IMR-90 (cell line): ENCODE measurements at regions not wholly inside any gene's neighbourhood (a gene's known extent, or its start where the extent isn't known, plus 50 kb on each side); places are given as distances from the start of the nearest gene placed in this dataset.

Source experiments
- ATAC-seq: fragments of 200-7000 bp; cut with Tn5 transposase; 2 replicates; pipeline ENCODE4 v1.9.1; 2020; ENCODE audit warnings: low read depth, mild to moderate bottlenecking, moderate library complexity
- BruUV-seq: library from RNA; stranded (reverse); fragments of 400-500 nt; replicated peaks from 2 replicates; lab custom pipeline; 2021; lab: Mats Ljungman, UMichigan
- CTCF ChIA-PET: fragments of 300-600 bp; formaldehyde crosslinking; extraction: SDS; loops from one replicate; lab custom pipeline; 2021; ENCODE audit warnings: antibody characterized with exemption; lab: Yijun Ruan, JAX
- POLR2A ChIA-PET: fragments of 300-600 bp; sonication (Branson Sonifier 250); formaldehyde crosslinking; loops from one replicate; lab custom pipeline; 2022; ENCODE audit warnings: antibody characterized with exemption; ENCODE audit not compliant: unreplicated experiment; lab: Charles Lee
- DNase-seq: peaks from one replicate; pipeline ENCODE4 v3.0.0; 2013
- H2AFZ ChIP-seq: replicated peaks from 2 replicates; pipeline ENCODE3; 2013; ENCODE audit warnings: low read length, mild to moderate bottlenecking; ENCODE audit not compliant: poor library complexity
- H2AK5ac ChIP-seq: 2 replicates; pipeline ENCODE4 v1.6.1; 2013; ENCODE audit warnings: low read depth, low read length, inconsistent platforms
- H2AK9ac ChIP-seq: replicated peaks from 2 replicates; pipeline ENCODE3; 2013; ENCODE audit warnings: mild to moderate bottlenecking, low read depth, low read length, moderate library complexity; ENCODE audit not compliant: poor library complexity
- H2BK120ac ChIP-seq: 2 replicates; pipeline ENCODE4 v1.6.1; 2013; ENCODE audit warnings: low read depth, low read length, inconsistent platforms
- H2BK15ac ChIP-seq: 3 replicates; pipeline ENCODE4 v1.6.1; 2013; ENCODE audit warnings: low read depth, low read length, inconsistent platforms
- H2BK20ac ChIP-seq: 2 replicates; pipeline ENCODE4 v1.6.1; 2013; ENCODE audit warnings: low read depth, mild to moderate bottlenecking, inconsistent platforms, low read length, moderate library complexity
- H2BK5ac ChIP-seq: 2 replicates; pipeline ENCODE4 v1.6.1; 2013; ENCODE audit warnings: mild to moderate bottlenecking, low read depth, low read length, inconsistent platforms; ENCODE audit not compliant: poor library complexity, severe bottlenecking
- H3K14ac ChIP-seq: replicated peaks from 2 replicates; pipeline ENCODE4 v1.6.1; 2013; ENCODE audit warnings: low read depth, low read length, inconsistent platforms
- H3K18ac ChIP-seq: 2 replicates; pipeline ENCODE4 v1.6.1; 2013; ENCODE audit warnings: low read depth, low read length, control low read depth
- H3K23ac ChIP-seq: 2 replicates; pipeline ENCODE4 v1.6.1; 2013; ENCODE audit warnings: low read depth, low read length, inconsistent platforms
- H3K27ac ChIP-seq: 2 replicates; pipeline ENCODE4 v1.5.1; 2013; ENCODE audit warnings: mild to moderate bottlenecking, control low read depth, low read length; ENCODE audit not compliant: insufficient read depth
- H3K27me3 ChIP-seq: 2 replicates; pipeline ENCODE4 v1.6.1; 2013; ENCODE audit warnings: low read length; ENCODE audit not compliant: control insufficient read depth, insufficient read depth
- H3K36me3 ChIP-seq: 2 replicates; pipeline ENCODE4 v1.6.1; 2013; ENCODE audit warnings: low read length, mixed read lengths; ENCODE audit not compliant: control insufficient read depth, insufficient read depth
- H3K4ac ChIP-seq: 2 replicates; pipeline ENCODE4 v1.6.1; 2013; ENCODE audit warnings: low read depth, low read length, inconsistent platforms
- H3K4me1 ChIP-seq: 2 replicates; pipeline ENCODE4 v1.6.1; 2013; ENCODE audit warnings: low read length, mixed read lengths; ENCODE audit not compliant: control insufficient read depth, insufficient read depth
- H3K4me2 ChIP-seq: 2 replicates; pipeline ENCODE4 v1.6.1; 2013; ENCODE audit warnings: low read depth, mild to moderate bottlenecking, control low read depth, low read length, moderate library complexity
- H3K4me3 ChIP-seq: 2 replicates; pipeline ENCODE4 v1.5.1; 2013; ENCODE audit warnings: low read depth, mild to moderate bottlenecking, control low read depth, low read length, moderate library complexity; ENCODE audit not compliant: insufficient read depth
- H3K56ac ChIP-seq: 2 replicates; pipeline ENCODE4 v1.6.1; 2013; ENCODE audit warnings: low read length, inconsistent platforms; ENCODE audit not compliant: insufficient read depth; ENCODE audit errors: extremely low read depth
- H3K79me1 ChIP-seq, 2 experiments: 2 replicates each; pipeline ENCODE4 v1.6.1; 2013; ENCODE audit warnings: low read length in 2 of 2, inconsistent platforms in 1 of 2, low read depth in 1 of 2
- H3K9ac ChIP-seq: 2 replicates; pipeline ENCODE4 v1.6.1; 2013; ENCODE audit warnings: low read depth, low read length, control low read depth
- H3K9me1 ChIP-seq: 2 replicates; pipeline ENCODE4 v1.6.1; 2013; ENCODE audit warnings: low read length, inconsistent platforms; ENCODE audit not compliant: insufficient read depth
- H3K9me3 ChIP-seq: 2 replicates; pipeline ENCODE4 v1.6.1; 2013; ENCODE audit warnings: low read length; ENCODE audit not compliant: control insufficient read depth, insufficient read depth
- H4K20me1 ChIP-seq: 2 replicates; pipeline ENCODE4 v1.6.1; 2013; ENCODE audit warnings: low read length, inconsistent platforms; ENCODE audit not compliant: insufficient read depth
- H4K5ac ChIP-seq: 2 replicates; pipeline ENCODE4 v1.6.1; 2013; ENCODE audit warnings: mild to moderate bottlenecking, low read depth, low read length, control low read depth
- H4K8ac ChIP-seq, 2 experiments: 2 replicates each; pipeline ENCODE4 v1.6.1; 2013; ENCODE audit warnings: low read depth in 2 of 2, low read length in 2 of 2, control low read depth in 1 of 2, inconsistent platforms in 1 of 2
- H4K91ac ChIP-seq: 2 replicates; pipeline ENCODE4 v1.6.1; 2013; ENCODE audit warnings: low read depth, low read length, inconsistent platforms; ENCODE audit not compliant: insufficient read depth
- BHLHE40 ChIP-seq: fragments of 150-350 bp; IDR thresholded peaks from 2 replicates; pipeline ENCODE4 v1.6.1; 2016; ENCODE audit warnings: mild to moderate bottlenecking, low read depth, low read length
- CEBPB ChIP-seq: IDR thresholded peaks from 2 replicates; pipeline ENCODE4 v1.6.1; 2012; ENCODE audit warnings: low read depth, low read length, improper control_type of control experiment
- CHD1 ChIP-seq: IDR thresholded peaks from 2 replicates; pipeline ENCODE4 v1.6.1; 2012; ENCODE audit warnings: low read depth, low read length, improper control_type of control experiment
- CTCF ChIP-seq: conservative IDR thresholded peaks from 2 replicates; pipeline ENCODE4 v1.5.1; 2012; ENCODE audit warnings: mild to moderate bottlenecking, low read depth, low read length, improper control_type of control experiment
- ELK1 ChIP-seq: fragments of 150-350 bp; IDR thresholded peaks from 2 replicates; pipeline ENCODE4 v1.6.1; 2016; ENCODE audit warnings: low read depth, mild to moderate bottlenecking, low read length, moderate library complexity, borderline replicate concordance
- FOS ChIP-seq: fragments of 150-350 bp; IDR thresholded peaks from 2 replicates; pipeline ENCODE4 v1.6.1; 2016; ENCODE audit warnings: low read depth, low read length
- MAFK ChIP-seq: IDR thresholded peaks from 2 replicates; pipeline ENCODE4 v1.6.1; 2012; ENCODE audit warnings: low read depth, low read length, improper control_type of control experiment
- MAZ ChIP-seq: IDR thresholded peaks from 2 replicates; pipeline ENCODE4 v1.6.1; 2012; ENCODE audit warnings: low read depth, mild to moderate bottlenecking, low read length, improper control_type of control experiment, moderate library complexity, borderline replicate concordance
- MXI1 ChIP-seq: IDR thresholded peaks from 2 replicates; pipeline ENCODE4 v1.6.1; 2012; ENCODE audit warnings: low read depth, mild to moderate bottlenecking, low read length, moderate library complexity, borderline replicate concordance
- NFE2L2 ChIP-seq: fragments of 150-350 bp; IDR thresholded peaks from 2 replicates; pipeline ENCODE4 v1.6.1; 2016; ENCODE audit warnings: low read depth, mild to moderate bottlenecking, low read length
- POLR2A ChIP-seq: IDR thresholded peaks from 2 replicates; pipeline ENCODE4 v1.6.1; 2012; ENCODE audit warnings: mild to moderate bottlenecking, low read depth, low read length
- RAD21 ChIP-seq: IDR thresholded peaks from 2 replicates; pipeline ENCODE4 v1.6.1; 2012; ENCODE audit warnings: low read length, improper control_type of control experiment
- RCOR1 ChIP-seq: IDR thresholded peaks from 2 replicates; pipeline ENCODE4 v1.6.1; 2012; ENCODE audit warnings: mild to moderate bottlenecking, low read length, improper control_type of control experiment; ENCODE audit not compliant: insufficient replicate concordance
- RFX5 ChIP-seq: IDR thresholded peaks from 2 replicates; pipeline ENCODE4 v1.8.0; 2012; ENCODE audit warnings: low read depth, mild to moderate bottlenecking, low read length, moderate library complexity
- SMC3 ChIP-seq: fragments of 150-350 bp; IDR thresholded peaks from 2 replicates; pipeline ENCODE4 v1.6.1; 2016; ENCODE audit warnings: low read depth, mild to moderate bottlenecking, antibody characterized with exemption, low read length, moderate library complexity
- USF2 ChIP-seq: fragments of 150-350 bp; IDR thresholded peaks from 2 replicates; pipeline ENCODE4 v1.6.1; 2017; ENCODE audit warnings: mild to moderate bottlenecking, antibody characterized with exemption, low read length, low read depth
- WGBS, 2 experiments: methylation state at CpG; one replicate each; pipeline versions ENCODE4 v1.1.5 to v1.1.7; 2013; ENCODE audit warnings: missing lambda C conversion rate in 2 of 2; ENCODE audit not compliant: insufficient read length in 1 of 2; ENCODE audit errors: extremely low coverage in 2 of 2; 5-methylcytosine and 5-hydroxymethylcytosine counted together
- dilution Hi-C: fragments of 300-500 bp; cut with HindIII; formaldehyde crosslinking; loops from one replicate; pipeline ENCODE4 v1.14.3; 2018; ENCODE audit warnings: low sequenced_read_pairs; ENCODE audit not compliant: unreplicated experiment
- in situ Hi-C: fragments of 300-500 bp; cut with MboI; formaldehyde crosslinking; loops from 3 replicates; pipeline ENCODE4 v1.14.3; 2019; ENCODE audit warnings: low sequenced_read_pairs, inconsistent platforms, mixed read lengths
- intact Hi-C: fragments of 100-400 bp; cut with micrococcal nuclease; formaldehyde crosslinking; loops from 2 replicates; pipeline ENCODE4 v1.10.0; 2022

GRCh38 chr16:61007694-61008093, 1028.5 kb downstream of the CDH8 start:
- Histone ChIP-seq H3K9me1 (no peaks in the 10 kb centered on the region), H3K36me3 (no peaks in the 10 kb centered on the region), H3K27me3 (no peaks in the 10 kb centered on the region), H2BK15ac (no peak overlapping the region), H3K14ac (no peak overlapping the region), H2AFZ (no peak overlapping the region), H3K4ac (no peak overlapping the region), H2AK5ac (no peak overlapping the region), H2BK120ac (no peak overlapping the region), H3K56ac (no peak overlapping the region), H4K20me1 (no peaks in the 10 kb centered on the region), H4K8ac (no peak overlapping the region), H3K18ac (no peak overlapping the region), H2BK20ac (no peak overlapping the region), H3K27ac (no peak overlapping the region), H3K79me1 (no peaks in the 10 kb centered on the region), H4K91ac (no peak overlapping the region), H3K4me2 (no peak overlapping the region), H3K4me3 (no peak overlapping the region), H3K9me3 (peaks cover 2% of the 10 kb centered on the region; the same call in 1 of the 2 replicates), H4K5ac (no peak overlapping the region), H2AK9ac (no peak overlapping the region), H2BK5ac (no peak overlapping the region), H3K9ac (no peak overlapping the region), H3K4me1 (no peaks in the 10 kb centered on the region), H3K23ac (no peak overlapping the region)
- ATAC-seq, result no peak
- intact Hi-C loops (no loop called here), in situ Hi-C loops (no loop called here), dilution Hi-C loops (no loop called here)
- BruUV-seq, result no TSS peak
- ChIA-PET POLR2A (no interaction called here), CTCF (no interaction called here)
- WGBS, 2 experiments, result 19% methylated on average over 3 of the region's 8 CpGs; no CpG with 5 or more reads in 1 of the 2 experiments
- TF ChIP-seq CHD1 (no peak), MAZ (no peak), CTCF (no peak), RAD21 (no peak), MXI1 (no peak), SMC3 (no peak), CEBPB (no peak), RFX5 (no peak), MAFK (no peak), BHLHE40 (no peak), NFE2L2 (no peak), USF2 (no peak), POLR2A (no peak), RCOR1 (no peak), ELK1 (no peak), FOS (no peak)
- no peak for DNase-seq
